HL-60 (cell line): ENCODE measurements at regions not wholly inside any gene's neighbourhood (a gene's known extent, or its start where the extent isn't known, plus 50 kb on each side); places are given as distances from the start of the nearest gene placed in this dataset.

ENCODE experiments used
- DNase-seq, 2 experiments: peaks; one replicate each; pipeline ENCODE4 v3.0.0-alpha.2; 2010 to 2020; ENCODE audit warnings: low read depth in 1 of 2, low spot score in 1 of 2
- H3K27ac ChIP-seq: fragments of 250-450 bp; sonication (Bioruptor Pico); replicated peaks from 2 replicates; pipeline ENCODE4 v1.5.1; 2020; ENCODE audit warnings: mild to moderate bottlenecking, moderate library complexity
- H3K27me3 ChIP-seq: fragments of 250-450 bp; sonication (Bioruptor Pico); 2 replicates; pipeline ENCODE4 v1.5.1; 2021; ENCODE audit warnings: mild to moderate bottlenecking, moderate library complexity; ENCODE audit not compliant: insufficient read depth, poor library complexity, severe bottlenecking
- H3K4me3 ChIP-seq: replicated peaks from 2 replicates; pipeline ENCODE4 v1.5.1; 2011; ENCODE audit warnings: mild to moderate bottlenecking, control low read depth, low read length; ENCODE audit not compliant: insufficient read depth
- CTCF ChIP-seq: IDR thresholded peaks from one replicate; pipeline ENCODE4 v1.5.1; 2011; ENCODE audit warnings: low read length, control low read depth, inconsistent platforms; ENCODE audit not compliant: insufficient read depth
- GABPA ChIP-seq: IDR thresholded peaks from 2 replicates; pipeline ENCODE4 v1.6.1; 2012; ENCODE audit warnings: low read depth
- POLR2AphosphoS5 ChIP-seq: IDR thresholded peaks from 2 replicates; pipeline ENCODE4 v1.6.1; 2012; ENCODE audit warnings: low read depth
- REST ChIP-seq: IDR thresholded peaks from 2 replicates; pipeline ENCODE4 v1.6.1; 2012; ENCODE audit warnings: low read depth; ENCODE audit not compliant: insufficient replicate concordance
- SPI1 ChIP-seq: IDR thresholded peaks from 2 replicates; pipeline ENCODE4 v1.6.1; 2012; ENCODE audit warnings: low read depth, mild to moderate bottlenecking, borderline replicate concordance

- H3K27ac ChIP-seq: no peak overlapping the region
- DNase-seq: no peak
- H3K27me3 ChIP-seq: no peaks in the 10 kb centered on the region
Measured at GRCh38 chr6:164905311-164905710, 404.1 kb downstream of the C6orf118 start.

GRCh38 chr6:164898412-164898811, 411.0 kb downstream of the C6orf118 start:
- DNase-seq: no peak
- no peaks in the 10 kb centered on the region for H3K27me3 ChIP-seq
- no peak overlapping the region for H3K4me3 ChIP-seq
- TF ChIP-seq CTCF: no peak
- no peak for TF ChIP-seq REST
- TF ChIP-seq POLR2AphosphoS5: no peak
- no peak for TF ChIP-seq GABPA
- TF ChIP-seq SPI1: no peak
- no peak overlapping the region for H3K27ac ChIP-seq

More at GRCh38 chr6:164905311-164905710, 404.1 kb downstream of the C6orf118 start:
- H3K4me3 ChIP-seq: no peak overlapping the region
- TF ChIP-seq GABPA (no peak), CTCF (no peak), REST (no peak)

GRCh38 chr6:164897523-164898235, 411.7 kb downstream of the C6orf118 start:
- DNase-seq: no peak
- no peak for TF ChIP-seq GABPA
- TF ChIP-seq SPI1: no peak
- TF ChIP-seq REST: no peak
- no peak for TF ChIP-seq CTCF
- no peak for TF ChIP-seq POLR2AphosphoS5
- Histone ChIP-seq H3K27me3 (no peaks in the 10 kb centered on the region), H3K4me3 (no peak overlapping the region), H3K27ac (no peak overlapping the region)
